Hematopoietic multipotent progenitor cell treated with erythropoietin and hydrocortisone succinate and interleukin-3 and kit ligand, for 17 days (in vitro differentiated cells): ENCODE measurements at regions not wholly inside any gene's neighbourhood (a gene's known extent, or its start where the extent isn't known, plus 50 kb on each side); places are given as distances from the start of the nearest gene placed in this dataset.
"Not testable (repeated sequence)": the region's sequence is repeated elsewhere in the genome, so short reads cannot be mapped to it uniquely, and the experiment has no call there.

Experiments used
- DNase-seq: peaks from one replicate; pipeline ENCODE4 v3.0.0-alpha.2; 2015; ENCODE audit warnings: low spot score

- DNase-seq: no peak
Observed at GRCh38 chr6:87763276-87763675, 61.2 kb upstream of the AKIRIN2 start.

GRCh38 chr6:87762116-87762515 is 60.1 kb upstream of the AKIRIN2 start:
- DNase-seq: no peak

- no peak for DNase-seq
Observed at GRCh38 chr6:87757792-87758191, 55.8 kb upstream of the AKIRIN2 start.

- DNase-seq: no peak
Observed at GRCh38 chr6:87756858-87757257, 54.8 kb upstream of the AKIRIN2 start.

- no peak for DNase-seq
Observed at GRCh38 chr6:87755708-87756671, 54.0 kb upstream of the AKIRIN2 start.

- no peak for DNase-seq
Observed at GRCh38 chr6:87754828-87755227, 52.8 kb upstream of the AKIRIN2 start.

- no peak for DNase-seq
Observed at GRCh38 chr6:87753131-87753685, 51.2 kb upstream of the AKIRIN2 start.

- not testable (repeated sequence) for DNase-seq
Observed at GRCh38 chr6:87752503-87752902, 50.5 kb upstream of the AKIRIN2 start.
